ENCODE measurements at regions not wholly inside any gene's neighbourhood (a gene's known extent, or its start where the extent isn't known, plus 50 kb on each side); places are given as distances from the start of the nearest gene placed in this dataset.

DNA sequence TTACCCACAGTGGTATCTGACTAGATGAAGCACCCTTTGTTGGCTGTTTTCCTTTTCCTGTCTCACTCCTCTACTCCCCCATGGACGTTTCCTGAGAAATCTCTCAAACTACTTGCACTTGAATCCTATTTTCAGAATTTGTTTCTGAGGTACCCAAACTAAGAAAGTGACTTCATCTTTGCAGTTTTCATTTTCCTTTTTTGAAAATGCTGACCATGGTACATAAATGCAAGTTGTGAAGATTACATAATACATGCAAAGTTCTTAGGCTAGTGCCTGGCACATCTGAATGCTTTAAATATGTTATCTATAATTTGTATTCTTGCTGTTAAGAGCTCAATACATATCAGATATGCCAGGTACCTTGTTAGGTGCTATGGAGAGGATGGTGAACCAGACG is 644.7 kb upstream of the TENM4 start:
- no peak for TF ChIP-seq CTCF (conservative IDR thresholded peaks at IDR 0.05; ENCODE audit: low read depth, low read length)
- no peak for TF ChIP-seq RAD21 (IDR thresholded peaks at IDR 0.05; ENCODE audit: low read length)
- no peak for TF ChIP-seq RCOR1 (IDR thresholded peaks at IDR 0.05; ENCODE audit: insufficient replicate concordance, low read length)
- TF ChIP-seq SMC3 (IDR thresholded peaks at IDR 0.05; ENCODE audit: low read depth, low read length) = no peak
- no peak for TF ChIP-seq POLR2A (IDR thresholded peaks at IDR 0.05; ENCODE audit: low read depth, low read length)
- TF ChIP-seq NFE2L2 (IDR thresholded peaks at IDR 0.05; ENCODE audit: low read depth, low read length) = no peak
- no peak for TF ChIP-seq MAFK (IDR thresholded peaks at IDR 0.05; ENCODE audit: low read depth, low read length)
- no peak for TF ChIP-seq MXI1 (IDR thresholded peaks at IDR 0.05; ENCODE audit: borderline replicate concordance, low read depth, low read length)
- TF ChIP-seq, protein P1, sequence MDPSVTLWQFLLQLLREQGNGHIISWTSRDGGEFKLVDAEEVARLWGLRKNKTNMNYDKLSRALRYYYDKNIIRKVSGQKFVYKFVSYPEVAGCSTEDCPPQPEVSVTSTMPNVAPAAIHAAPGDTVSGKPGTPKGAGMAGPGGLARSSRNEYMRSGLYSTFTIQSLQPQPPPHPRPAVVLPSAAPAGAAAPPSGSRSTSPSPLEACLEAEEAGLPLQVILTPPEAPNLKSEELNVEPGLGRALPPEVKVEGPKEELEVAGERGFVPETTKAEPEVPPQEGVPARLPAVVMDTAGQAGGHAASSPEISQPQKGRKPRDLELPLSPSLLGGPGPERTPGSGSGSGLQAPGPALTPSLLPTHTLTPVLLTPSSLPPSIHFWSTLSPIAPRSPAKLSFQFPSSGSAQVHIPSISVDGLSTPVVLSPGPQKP (IDR thresholded peaks at IDR 0.05; ENCODE audit: borderline replicate concordance, low read depth, low read length) = no peak
- TF ChIP-seq MAZ (IDR thresholded peaks at IDR 0.05; ENCODE audit: borderline replicate concordance, low read depth, low read length) = no peak
- no peak for TF ChIP-seq BHLHE40 (IDR thresholded peaks at IDR 0.05; ENCODE audit: low read depth, low read length)
- TF ChIP-seq FOS (IDR thresholded peaks at IDR 0.05; ENCODE audit: low read depth, low read length) = no peak
- TF ChIP-seq, protein P2, sequence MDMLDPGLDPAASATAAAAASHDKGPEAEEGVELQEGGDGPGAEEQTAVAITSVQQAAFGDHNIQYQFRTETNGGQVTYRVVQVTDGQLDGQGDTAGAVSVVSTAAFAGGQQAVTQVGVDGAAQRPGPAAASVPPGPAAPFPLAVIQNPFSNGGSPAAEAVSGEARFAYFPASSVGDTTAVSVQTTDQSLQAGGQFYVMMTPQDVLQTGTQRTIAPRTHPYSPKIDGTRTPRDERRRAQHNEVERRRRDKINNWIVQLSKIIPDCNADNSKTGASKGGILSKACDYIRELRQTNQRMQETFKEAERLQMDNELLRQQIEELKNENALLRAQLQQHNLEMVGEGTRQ (IDR thresholded peaks at IDR 0.05; ENCODE audit: low read depth, low read length) = no peak
